ENCODE measurements at regions not wholly inside any gene's neighbourhood (a gene's known extent, or its start where the extent isn't known, plus 50 kb on each side); places are given as distances from the start of the nearest gene placed in this dataset.

DNA sequence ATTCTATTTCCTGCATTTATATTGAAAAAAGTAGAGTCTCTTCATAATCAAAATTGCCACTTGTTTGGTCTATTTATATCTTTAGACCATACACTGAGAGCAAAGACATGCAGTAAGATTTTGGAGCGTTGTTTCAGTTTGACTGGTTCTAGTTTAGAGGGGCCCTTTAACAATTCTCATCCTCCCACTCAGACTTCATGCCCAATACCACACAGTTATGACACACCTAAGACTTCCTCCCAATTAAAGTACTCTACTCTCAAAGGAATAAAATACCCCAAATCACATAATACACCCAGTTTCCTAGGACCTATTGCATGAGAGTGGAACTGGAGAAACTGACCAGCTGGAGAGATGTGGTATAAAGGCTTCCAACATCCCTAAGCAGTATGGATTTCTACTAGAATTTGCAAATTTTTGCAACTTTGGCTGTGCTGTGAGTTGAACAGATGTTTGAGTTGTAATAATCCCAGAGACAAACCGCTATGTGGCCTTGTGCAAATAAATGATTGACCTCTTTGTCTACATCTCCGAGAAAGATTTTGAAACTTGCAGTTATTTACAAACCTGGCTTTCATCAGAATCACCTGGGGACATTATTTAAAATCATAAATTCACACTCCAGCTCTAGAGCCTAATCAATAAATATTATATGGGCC, 170.0 kb upstream of the ROBO2 start:
- no peak overlapping the region for H3K27ac ChIP-seq
- peaks cover 0 to 4% (median 0%) of the 10 kb centered on the region in 4 donors for H3K4me1 ChIP-seq
- no peaks in the 10 kb centered on the region for H3K9me3 ChIP-seq
- H3K4me3 ChIP-seq = no peak overlapping the region
- TF ChIP-seq, protein P1, sequence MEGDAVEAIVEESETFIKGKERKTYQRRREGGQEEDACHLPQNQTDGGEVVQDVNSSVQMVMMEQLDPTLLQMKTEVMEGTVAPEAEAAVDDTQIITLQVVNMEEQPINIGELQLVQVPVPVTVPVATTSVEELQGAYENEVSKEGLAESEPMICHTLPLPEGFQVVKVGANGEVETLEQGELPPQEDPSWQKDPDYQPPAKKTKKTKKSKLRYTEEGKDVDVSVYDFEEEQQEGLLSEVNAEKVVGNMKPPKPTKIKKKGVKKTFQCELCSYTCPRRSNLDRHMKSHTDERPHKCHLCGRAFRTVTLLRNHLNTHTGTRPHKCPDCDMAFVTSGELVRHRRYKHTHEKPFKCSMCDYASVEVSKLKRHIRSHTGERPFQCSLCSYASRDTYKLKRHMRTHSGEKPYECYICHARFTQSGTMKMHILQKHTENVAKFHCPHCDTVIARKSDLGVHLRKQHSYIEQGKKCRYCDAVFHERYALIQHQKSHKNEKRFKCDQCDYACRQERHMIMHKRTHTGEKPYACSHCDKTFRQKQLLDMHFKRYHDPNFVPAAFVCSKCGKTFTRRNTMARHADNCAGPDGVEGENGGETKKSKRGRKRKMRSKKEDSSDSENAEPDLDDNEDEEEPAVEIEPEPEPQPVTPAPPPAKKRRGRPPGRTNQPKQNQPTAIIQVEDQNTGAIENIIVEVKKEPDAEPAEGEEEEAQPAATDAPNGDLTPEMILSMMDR (IDR thresholded peaks at IDR 0.05) = no peak
- no peak for TF ChIP-seq POLR2A (IDR thresholded peaks at IDR 0.05)
- no peaks in the 10 kb centered on the region for H3K36me3 ChIP-seq
- DNase-seq = no peak
- H3K27me3 ChIP-seq = no peaks in the 10 kb centered on the region

DNA sequence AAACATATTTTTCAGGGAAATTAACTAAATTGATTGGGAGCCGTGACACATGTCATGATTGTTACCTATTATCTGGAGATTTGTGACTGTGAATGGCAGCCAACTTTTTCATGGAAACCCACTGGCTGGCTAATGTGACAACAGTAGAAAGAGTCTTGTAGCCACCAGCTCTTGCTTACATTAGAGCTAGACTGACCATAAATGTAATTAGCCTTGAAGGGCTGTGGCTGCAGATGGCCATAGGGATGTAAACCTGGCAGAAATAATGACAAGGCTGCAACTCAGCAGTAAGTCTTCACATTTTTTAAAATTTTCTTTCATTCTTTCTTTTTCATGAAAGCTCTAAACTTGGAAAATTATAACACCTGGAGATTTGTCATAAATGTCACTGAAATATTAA, 168.2 kb upstream of the ROBO2 start:
- TF ChIP-seq, protein P1 (IDR thresholded peaks at IDR 0.05) = no peak
- no peak for TF ChIP-seq POLR2A (IDR thresholded peaks at IDR 0.05)
- H3K4me1 ChIP-seq = peaks cover 0 to 4% (median 0%) of the 10 kb centered on the region in 4 donors
- no peak overlapping the region for H3K4me3 ChIP-seq
- no peaks in the 10 kb centered on the region for H3K9me3 ChIP-seq
- no peak for DNase-seq
- no peaks in the 10 kb centered on the region for H3K27me3 ChIP-seq
- no peaks in the 10 kb centered on the region for H3K36me3 ChIP-seq
- no peak overlapping the region for H3K27ac ChIP-seq

DNA sequence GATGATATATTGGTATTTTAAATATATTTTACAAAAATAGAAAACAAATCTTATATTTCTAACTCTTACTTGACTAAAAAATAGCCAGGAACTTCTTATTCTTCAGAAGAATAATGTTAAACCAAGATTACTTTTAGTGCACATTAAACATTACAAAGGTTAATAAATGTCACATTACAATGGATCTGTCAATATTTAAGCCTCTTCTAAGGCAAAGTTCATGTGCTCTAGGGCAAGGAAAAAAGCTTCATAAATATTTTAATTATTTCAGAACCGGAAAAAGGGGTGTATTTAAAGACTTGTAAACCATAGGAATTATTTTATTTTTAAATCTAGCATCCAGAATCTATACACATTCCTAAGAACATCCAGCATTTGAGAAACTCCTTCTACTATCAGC, 166.9 kb upstream of the ROBO2 start:
- Histone ChIP-seq H3K36me3 (no peaks in the 10 kb centered on the region), H3K27ac (no peak overlapping the region), H3K27me3 (no peaks in the 10 kb centered on the region), H3K4me3 (no peak overlapping the region), H3K9me3 (no peaks in the 10 kb centered on the region), H3K4me1 (peaks cover 0 to 4% (median 0%) of the 10 kb centered on the region in 4 donors)
- no peak for DNase-seq
- TF ChIP-seq, protein P1 (IDR thresholded peaks at IDR 0.05) = no peak
- no peak for TF ChIP-seq POLR2A (IDR thresholded peaks at IDR 0.05)

DNA sequence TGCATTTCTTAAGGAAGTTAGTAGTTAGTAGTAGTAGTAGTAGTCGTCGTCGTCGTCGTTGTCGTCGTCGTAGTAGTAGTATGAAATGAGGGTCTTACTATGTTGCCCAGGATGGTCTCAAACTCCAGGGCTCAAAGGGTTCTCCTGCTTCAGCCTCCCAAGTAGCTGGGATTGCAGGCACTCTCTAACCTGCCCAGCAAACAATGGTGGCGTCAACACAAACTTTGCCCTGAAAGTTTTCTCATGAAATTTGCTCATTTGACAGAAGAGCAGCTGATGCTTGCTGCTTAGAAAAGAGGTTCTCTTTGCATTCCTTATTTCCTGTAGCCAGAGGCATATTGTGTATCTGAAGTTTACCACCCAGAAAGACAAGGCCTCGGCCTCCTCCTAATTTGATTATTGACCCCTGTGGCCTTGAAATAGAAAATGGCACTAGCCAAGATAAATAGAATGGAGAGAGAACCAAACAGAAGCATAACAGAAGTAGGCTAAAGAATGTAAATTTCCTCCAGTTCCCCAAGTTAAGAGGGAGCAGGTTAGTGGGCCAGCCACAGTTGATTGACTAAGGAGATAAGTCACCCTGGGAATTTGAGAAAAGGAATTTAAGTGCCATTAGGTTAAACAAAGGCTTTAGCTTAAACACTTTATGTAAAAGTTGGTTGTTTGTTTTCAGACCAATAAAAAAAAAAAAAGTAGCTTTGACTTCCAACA, 166.2 kb upstream of the ROBO2 start:
- TF ChIP-seq, protein P1 (IDR thresholded peaks at IDR 0.05) = no peak
- no peak for TF ChIP-seq POLR2A (IDR thresholded peaks at IDR 0.05)
- DNase-seq = no peak
- Histone ChIP-seq H3K4me1 (peaks cover 0 to 4% (median 0%) of the 10 kb centered on the region in 4 donors), H3K36me3 (no peaks in the 10 kb centered on the region), H3K27ac (no peak overlapping the region), H3K4me3 (no peak overlapping the region), H3K9me3 (no peaks in the 10 kb centered on the region), H3K27me3 (no peaks in the 10 kb centered on the region)

DNA sequence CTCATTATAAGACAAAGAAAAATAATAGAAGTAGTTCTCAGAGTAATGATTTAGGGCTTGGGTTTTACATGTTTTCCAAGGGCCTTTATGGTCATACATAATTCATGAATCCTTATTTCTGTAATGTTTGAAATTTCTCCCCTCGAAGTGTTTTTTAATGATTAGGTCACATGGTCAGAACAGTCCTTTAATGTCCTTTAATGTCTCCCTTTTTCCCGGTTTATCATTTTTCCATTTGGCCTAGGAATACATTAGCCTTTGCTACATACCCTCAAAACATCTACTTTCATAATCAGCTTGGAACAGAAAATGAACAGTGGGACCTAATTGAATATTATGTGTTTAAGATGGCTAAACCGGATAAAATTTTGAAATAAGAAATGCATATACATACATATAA, 159.9 kb upstream of the ROBO2 start:
- H3K36me3 ChIP-seq = no peaks in the 10 kb centered on the region
- H3K27ac ChIP-seq = no peak overlapping the region
- DNase-seq = no peak
- TF ChIP-seq, protein P1 (IDR thresholded peaks at IDR 0.05) = no peak
- no peak for TF ChIP-seq POLR2A (IDR thresholded peaks at IDR 0.05)
- no peak overlapping the region for H3K4me3 ChIP-seq
- H3K27me3 ChIP-seq = no peaks in the 10 kb centered on the region
- no peaks in the 10 kb centered on the region for H3K9me3 ChIP-seq
- H3K4me1 ChIP-seq = no peaks in the 10 kb centered on the region

All from Peyer's patch (tissue), 4 donors.